H1 (cell line): ENCODE measurements at regions not wholly inside any gene's neighbourhood (a gene's known extent, or its start where the extent isn't known, plus 50 kb on each side); places are given as distances from the start of the nearest gene placed in this dataset.

ENCODE experiments used
- CTCF ChIA-PET: fragments of 300-600 bp; sonication (Branson Sonifier 250); formaldehyde crosslinking; loops from one replicate; lab custom pipeline; 2021; ENCODE audit not compliant: partially characterized antibody; lab: Charles Lee
- POLR2A ChIA-PET: fragments of 300-600 bp; sonication (Branson Sonifier 250); formaldehyde crosslinking; loops from one replicate; lab custom pipeline; 2021; ENCODE audit warnings: inconsistent platforms; ENCODE audit not compliant: partially characterized antibody; lab: Charles Lee
- DNase-seq, 2 experiments: peaks; one replicate each; pipeline versions ENCODE4 v3.0.0 to v3.0.0-alpha.2; 2010 to 2022; ENCODE audit warnings: low spot score in 2 of 2, low read depth in 1 of 2, mixed read lengths in 1 of 2
- FAIRE-seq: peaks from 2 replicates; lab custom pipeline; 2011; peaks lifted over from hg19 to GRCh38; lab: Jason Lieb, UNC
- H2AFZ ChIP-seq: 2 replicates; pipeline ENCODE4 v1.8.1; 2012; ENCODE audit warnings: low read length, inconsistent platforms
- H2AK5ac ChIP-seq: 2 replicates; pipeline ENCODE4 v1.6.1; 2013; ENCODE audit warnings: low read depth, low read length
- H2BK120ac ChIP-seq: replicated peaks from 2 replicates; pipeline ENCODE3; 2013; ENCODE audit warnings: low read depth, low read length, inconsistent platforms
- H2BK12ac ChIP-seq: 2 replicates; pipeline ENCODE4 v1.6.1; 2013; ENCODE audit warnings: low read depth, low read length
- H2BK15ac ChIP-seq: 2 replicates; pipeline ENCODE4 v1.6.1; 2013; ENCODE audit warnings: low read length
- H2BK20ac ChIP-seq: 2 replicates; pipeline ENCODE4 v1.6.1; 2013; ENCODE audit warnings: low read length
- H2BK5ac ChIP-seq: 2 replicates; pipeline ENCODE4 v1.6.1; 2013; ENCODE audit warnings: low read depth, low read length
- H3K14ac ChIP-seq: 2 replicates; pipeline ENCODE4 v1.6.1; 2013; ENCODE audit warnings: inconsistent platforms; ENCODE audit not compliant: insufficient read length
- H3K18ac ChIP-seq: 2 replicates; pipeline ENCODE4 v1.6.1; 2013; ENCODE audit warnings: low read length; ENCODE audit errors: extremely low read depth
- H3K23ac ChIP-seq: 2 replicates; pipeline ENCODE4 v1.6.1; 2013; ENCODE audit warnings: inconsistent platforms; ENCODE audit not compliant: insufficient read length
- H3K23me2 ChIP-seq: 2 replicates; pipeline ENCODE4 v1.6.1; 2013; ENCODE audit warnings: low read depth, low read length
- H3K27ac ChIP-seq: 2 replicates; pipeline ENCODE4 v1.6.1; 2011; ENCODE audit warnings: low read depth, low read length, inconsistent platforms
- H3K27me3 ChIP-seq, 4 experiments: replicated peaks in 1 of 4; 1 replicate in 1 of 4; 2 replicates in 3 of 4; pipeline versions ENCODE4 v1.6.1 to v1.8.1; 2011 to 2013; ENCODE audit warnings: low read length in 3 of 4, mild to moderate bottlenecking in 3 of 4, inconsistent platforms in 2 of 4, mixed read lengths in 2 of 4, moderate library complexity in 1 of 4; ENCODE audit not compliant: control insufficient read depth in 3 of 4, insufficient read depth in 3 of 4; ENCODE audit errors: extremely low read depth in 1 of 4
- H3K36me3 ChIP-seq, 4 experiments: 2 replicates each; pipeline versions ENCODE4 v1.6.1 to v1.8.1; 2011 to 2013; ENCODE audit warnings: mild to moderate bottlenecking in 4 of 4, low read length in 3 of 4, moderate library complexity in 2 of 4, control low read depth in 1 of 4, inconsistent platforms in 1 of 4; ENCODE audit not compliant: insufficient read depth in 4 of 4, control insufficient read depth in 2 of 4
- H3K4ac ChIP-seq: replicated peaks from 2 replicates; pipeline ENCODE3; 2013; ENCODE audit warnings: low read length, low read depth, mixed read lengths, inconsistent platforms; ENCODE audit not compliant: insufficient read length
- H3K4me1 ChIP-seq, 4 experiments: replicated peaks in 1 of 4; 1 replicate in 1 of 4; 2 replicates in 3 of 4; pipeline versions ENCODE4 v1.6.1 to v1.8.1; 2011 to 2013; ENCODE audit warnings: low read length in 3 of 4, inconsistent platforms in 2 of 4, mixed read lengths in 1 of 4; ENCODE audit not compliant: insufficient read depth in 4 of 4, control insufficient read depth in 3 of 4
- H3K4me2 ChIP-seq, 2 experiments: 2 replicates each; pipeline versions ENCODE4 v1.6.1 to v1.8.1; 2011 to 2013; ENCODE audit warnings: low read depth in 2 of 2, low read length in 2 of 2, control low read depth in 1 of 2, inconsistent platforms in 1 of 2, mild to moderate bottlenecking in 1 of 2; ENCODE audit not compliant: insufficient read depth in 1 of 2
- H3K4me3 ChIP-seq, 4 experiments: fragments of 200-600, 300-600 bp in 1 of 4; sonication (generic), shearing (Covaris generic), sonication (Bioruptor Twin) in 1 of 4; 2 replicates each; pipeline versions ENCODE4 v1.5.1 to v1.8.1; 2011 to 2016; ENCODE audit warnings: low read length in 4 of 4, low read depth in 3 of 4, control low read depth in 2 of 4, inconsistent platforms in 2 of 4, mild to moderate bottlenecking in 2 of 4, mixed read lengths in 1 of 4, moderate library complexity in 1 of 4; ENCODE audit not compliant: insufficient read depth in 2 of 4; ENCODE audit errors: extremely low read depth in 1 of 4
- H3K56ac ChIP-seq: replicated peaks from 2 replicates; pipeline ENCODE3; 2013; ENCODE audit warnings: low read depth, mild to moderate bottlenecking, mixed read lengths, low read length, inconsistent platforms; ENCODE audit not compliant: insufficient read length
- H3K79me1 ChIP-seq: 2 replicates; pipeline ENCODE4 v1.6.1; 2013; ENCODE audit warnings: low read depth, low read length, control low read depth
- H3K79me2 ChIP-seq, 2 experiments: 2 replicates each; pipeline versions ENCODE4 v1.6.1 to v1.8.1; 2012 to 2013; ENCODE audit warnings: low read length in 2 of 2, mild to moderate bottlenecking in 2 of 2, inconsistent platforms in 1 of 2; ENCODE audit not compliant: insufficient read depth in 2 of 2, control insufficient read depth in 1 of 2
- H3K9ac ChIP-seq, 4 experiments: replicated peaks in 1 of 4; 1 replicate in 1 of 4; 2 replicates in 3 of 4; pipeline versions ENCODE4 v1.6.1 to v1.8.1; 2011 to 2013; ENCODE audit warnings: low read depth in 3 of 4, low read length in 3 of 4, control low read depth in 2 of 4, mild to moderate bottlenecking in 2 of 4, moderate library complexity in 2 of 4, inconsistent platforms in 1 of 4; ENCODE audit errors: extremely low read depth in 1 of 4
- H3K9me3 ChIP-seq, 2 experiments: 2 replicates each; pipeline versions ENCODE4 v1.6.1 to v1.8.1; 2012 to 2013; ENCODE audit warnings: mild to moderate bottlenecking in 2 of 2, moderate library complexity in 2 of 2, control low read depth in 1 of 2, inconsistent platforms in 1 of 2, low read depth in 1 of 2, low read length in 1 of 2, mixed read lengths in 1 of 2; ENCODE audit not compliant: insufficient read depth in 2 of 2
- H4K20me1 ChIP-seq, 2 experiments: replicated peaks in 1 of 2; 2 replicates each; pipeline versions ENCODE3 to v1.8.1; 2011 to 2013; ENCODE audit warnings: inconsistent platforms in 2 of 2, low read length in 2 of 2, mild to moderate bottlenecking in 1 of 2; ENCODE audit not compliant: insufficient read depth in 2 of 2, control insufficient read depth in 1 of 2
- H4K5ac ChIP-seq: 2 replicates; pipeline ENCODE4 v1.6.1; 2013; ENCODE audit warnings: low read length, low read depth, mixed read lengths, inconsistent platforms; ENCODE audit not compliant: insufficient read length
- H4K8ac ChIP-seq: 2 replicates; pipeline ENCODE4 v1.8.0; 2013; ENCODE audit warnings: mild to moderate bottlenecking, moderate library complexity, low read length, inconsistent platforms; ENCODE audit not compliant: insufficient read depth; ENCODE audit errors: extremely low read depth
- H4K91ac ChIP-seq: replicated peaks from 2 replicates; pipeline ENCODE3; 2013; ENCODE audit warnings: low read length, mixed read lengths, inconsistent platforms; ENCODE audit not compliant: insufficient read length
- ASH2L ChIP-seq: fragments of 200-600, 300-600 bp; sonication (generic); IDR thresholded peaks from one replicate; pipeline ENCODE4 v1.7.1; 2017; ENCODE audit warnings: low read length
- BRCA1 ChIP-seq: IDR thresholded peaks from 2 replicates; pipeline ENCODE4 v1.6.1; 2012; ENCODE audit warnings: low read depth, low read length, improper control_type of control experiment
- CBX5 ChIP-seq: fragments of 300-800, 300-1000 bp; sonication (generic); IDR thresholded peaks from 2 replicates; pipeline ENCODE4 v1.7.1; 2016; ENCODE audit warnings: antibody characterized with exemption, low read length, low read depth
- CEBPB ChIP-seq: IDR thresholded peaks from 2 replicates; pipeline ENCODE4 v1.6.1; 2012; ENCODE audit warnings: low read depth, low read length
- EZH2 ChIP-seq: fragments of 200-600 bp; sonication (generic); IDR thresholded peaks from 2 replicates; pipeline ENCODE4 v1.7.1; 2012; ENCODE audit warnings: low read depth, mild to moderate bottlenecking, moderate library complexity, low read length, inconsistent platforms; ENCODE audit not compliant: severe bottlenecking
- JUND ChIP-seq: IDR thresholded peaks from 2 replicates; pipeline ENCODE4 v1.6.1; 2011; ENCODE audit warnings: mild to moderate bottlenecking, improper control_type of control experiment, low read length
- SIN3A ChIP-seq, 2 experiments: IDR thresholded peaks in 1 of 2; conservative IDR thresholded peaks in 1 of 2; 2 replicates each; pipeline ENCODE4 v1.6.1; 2011 to 2012; ENCODE audit warnings: low read length in 2 of 2, improper control_type of control experiment in 1 of 2, low read depth in 1 of 2, mild to moderate bottlenecking in 1 of 2
- SRF ChIP-seq: IDR thresholded peaks from 2 replicates; pipeline ENCODE4 v1.6.1; 2011; ENCODE audit warnings: mild to moderate bottlenecking, low read depth, low read length, moderate library complexity
- YY1 ChIP-seq: IDR thresholded peaks from 2 replicates; pipeline ENCODE4 v1.6.1; 2011; ENCODE audit warnings: low read depth, mild to moderate bottlenecking, low read length
- ZNF274 ChIP-seq: IDR thresholded peaks from 2 replicates; pipeline ENCODE4 v1.7.0; 2012; ENCODE audit warnings: low read length, borderline replicate concordance; ENCODE audit errors: extremely low read depth
- WGBS, 2 experiments: shearing (Covaris generic) in 1 of 2; methylation state at CpG; one replicate each; pipeline versions ENCODE4 v1.1.6 to v1.1.7; 2013 to 2015; ENCODE audit warnings: low lambda C conversion rate in 2 of 2, mixed read lengths in 2 of 2, inconsistent platforms in 1 of 2, low coverage in 1 of 2, missing lambda C conversion rate in 1 of 2; ENCODE audit not compliant: insufficient replicate concordance in 2 of 2, insufficient coverage in 1 of 2, insufficient read length in 1 of 2; ENCODE audit errors: extremely low coverage in 1 of 2, missing lambda C conversion rate in 1 of 2; 5-methylcytosine and 5-hydroxymethylcytosine counted together
- TF ChIP-seq, protein P1 (sequence below): IDR thresholded peaks from 2 replicates; pipeline ENCODE4 v1.6.1; 2012; ENCODE audit warnings: inconsistent platforms

DNA sequence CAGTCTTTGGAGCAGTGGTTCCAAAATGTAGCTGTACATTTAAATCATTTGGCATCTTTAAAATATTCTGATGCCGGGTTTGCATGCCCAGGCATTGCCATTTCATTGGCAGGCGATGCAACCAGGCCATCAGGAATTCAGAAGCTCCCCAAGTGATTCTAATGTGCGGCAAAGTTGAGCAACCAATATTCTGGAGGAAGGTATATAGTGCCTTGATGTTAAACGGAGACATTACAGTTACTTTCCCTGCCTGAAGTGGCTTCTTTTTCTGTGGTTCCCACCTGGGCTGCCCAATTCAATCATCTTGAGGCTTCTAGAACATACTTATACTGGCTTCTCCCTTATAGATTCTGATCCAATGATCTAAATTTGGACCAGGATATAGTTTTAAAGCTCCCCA, 68.7 kb upstream of the PGM2 start:
- Histone ChIP-seq H3K4me1 (no peaks in the 10 kb centered on the region), H3K27ac (no peak overlapping the region), H3K56ac (no peak overlapping the region), H3K14ac (no peak overlapping the region), H3K36me3 (no peaks in the 10 kb centered on the region), H3K9ac (no peak overlapping the region), H4K91ac (no peak overlapping the region), H2BK5ac (no peak overlapping the region), H2AK5ac (no peak overlapping the region), H2AFZ (no peak overlapping the region), H3K18ac (no peak overlapping the region), H3K23me2 (no peaks in the 10 kb centered on the region), H4K5ac (no peak overlapping the region), H3K4me3 (no peak overlapping the region), H3K27me3 (no peaks in the 10 kb centered on the region), H3K4ac (no peak overlapping the region), H3K79me2 (no peaks in the 10 kb centered on the region), H4K20me1 (no peaks in the 10 kb centered on the region), H2BK12ac (no peak overlapping the region), H3K79me1 (no peaks in the 10 kb centered on the region), H2BK120ac (no peak overlapping the region), H3K4me2 (no peak overlapping the region), H3K9me3 (no peaks in the 10 kb centered on the region), H3K23ac (no peak overlapping the region), H4K8ac (no peak overlapping the region), H2BK15ac (no peak overlapping the region), H2BK20ac (no peak overlapping the region)
- CTCF ChIA-PET, result interaction anchor here (0.6 to 1.1 kb wide), 3 partner anchors 9 to 1370 kb away, joined by 3 to 4 read pairs (median 4); no protein-coding TSS in a partner anchor
- 64% methylated on average over 4 of the region's 4 CpGs; no CpG with 5 or more reads in 1 of the 2 experiments for WGBS, 2 experiments
- POLR2A ChIA-PET, result no interaction called here
- TF ChIP-seq ASH2L, result no peak
- no peak for TF ChIP-seq SRF
- TF ChIP-seq ZNF274, result no peak
- no peak for TF ChIP-seq SIN3A (conservative IDR thresholded peaks at IDR 0.05 in 1 of 2, IDR thresholded peaks at IDR 0.05 in 1 of 2; ENCODE audit: low read depth in 1 of 2, low read length in 2 of 2)
- no peak for TF ChIP-seq CBX5
- TF ChIP-seq CEBPB, result no peak
- no peak for TF ChIP-seq EZH2
- TF ChIP-seq BRCA1, result no peak
- TF ChIP-seq, protein P1, sequence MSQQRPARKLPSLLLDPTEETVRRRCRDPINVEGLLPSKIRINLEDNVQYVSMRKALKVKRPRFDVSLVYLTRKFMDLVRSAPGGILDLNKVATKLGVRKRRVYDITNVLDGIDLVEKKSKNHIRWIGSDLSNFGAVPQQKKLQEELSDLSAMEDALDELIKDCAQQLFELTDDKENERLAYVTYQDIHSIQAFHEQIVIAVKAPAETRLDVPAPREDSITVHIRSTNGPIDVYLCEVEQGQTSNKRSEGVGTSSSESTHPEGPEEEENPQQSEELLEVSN, result no peak
- TF ChIP-seq YY1, result no peak
- no peak for TF ChIP-seq JUND
- DNase-seq, result no peak
- FAIRE-seq, result no peak
